ENCODE measurements at regions not wholly inside any gene's neighbourhood (a gene's known extent, or its start where the extent isn't known, plus 50 kb on each side); places are given as distances from the start of the nearest gene placed in this dataset.
"Not testable (repeated sequence)": the region's sequence is repeated elsewhere in the genome, so short reads cannot be mapped to it uniquely, and the experiment has no call there.

DNA sequence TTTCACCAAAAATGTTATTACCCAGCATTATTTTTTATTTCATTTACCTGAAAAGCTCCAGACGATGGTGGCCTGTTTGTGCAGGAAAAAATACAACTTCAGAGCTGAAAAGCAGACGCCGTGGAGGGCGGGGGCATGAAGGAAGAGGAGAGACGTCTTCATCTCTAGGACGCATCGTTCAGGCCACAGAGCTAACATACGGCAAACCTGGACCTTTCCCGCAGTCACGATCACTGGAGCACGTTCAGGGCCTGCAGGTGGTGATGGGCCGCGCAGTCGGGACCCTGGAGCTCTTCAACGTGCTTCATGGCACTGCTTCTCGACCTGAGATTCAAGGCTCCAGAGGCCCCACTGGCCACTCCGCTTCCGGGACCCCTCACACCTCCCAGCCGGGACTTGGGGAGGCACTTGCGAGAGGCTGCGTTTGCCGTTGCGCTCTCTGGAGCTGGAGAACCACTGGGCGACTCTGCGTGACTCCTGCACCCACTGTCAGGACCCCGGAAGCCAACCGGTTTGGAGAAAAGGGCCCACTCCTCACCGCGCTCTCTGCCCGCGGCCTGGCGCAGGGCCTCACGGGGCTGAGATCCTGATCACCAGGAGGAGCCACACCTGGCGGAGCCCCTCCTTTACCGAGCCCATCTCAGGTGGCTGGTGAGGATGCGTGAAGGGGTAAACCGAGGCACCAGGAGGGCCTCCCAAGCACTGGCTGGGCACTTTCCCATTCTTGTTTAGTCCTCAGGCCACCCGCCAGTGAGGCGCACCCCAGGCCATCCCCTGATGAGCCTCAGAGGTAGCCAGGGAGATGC is 164.4 kb upstream of the AFDN start:
- no peak for DNase-seq (ENCODE audit: low spot score)

- no peak for DNase-seq (ENCODE audit: low spot score)
These were observed 163.9 kb upstream of the AFDN start for GRCh38 chr6:167662881-167663205.

DNA sequence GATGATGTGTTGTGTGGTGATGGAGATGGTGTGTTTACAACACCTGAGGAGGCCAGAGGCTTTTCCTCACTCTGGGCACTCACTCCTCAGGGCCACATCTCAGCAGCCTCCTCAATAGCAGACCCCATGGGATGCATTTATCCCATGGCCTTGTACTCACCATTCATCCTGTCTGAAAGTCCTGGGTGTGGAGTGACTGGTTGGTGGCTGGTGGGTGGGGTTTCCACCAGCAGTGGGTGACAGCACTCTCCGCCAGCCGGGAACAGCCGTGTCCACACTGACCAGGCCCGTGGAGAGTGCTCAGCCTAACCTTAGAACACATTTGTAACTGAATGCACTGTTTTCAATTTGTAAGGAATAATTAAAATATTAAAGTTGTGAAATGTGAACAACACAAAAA is 163.4 kb upstream of the AFDN start:
- no peak for DNase-seq (ENCODE audit: low spot score)

DNA sequence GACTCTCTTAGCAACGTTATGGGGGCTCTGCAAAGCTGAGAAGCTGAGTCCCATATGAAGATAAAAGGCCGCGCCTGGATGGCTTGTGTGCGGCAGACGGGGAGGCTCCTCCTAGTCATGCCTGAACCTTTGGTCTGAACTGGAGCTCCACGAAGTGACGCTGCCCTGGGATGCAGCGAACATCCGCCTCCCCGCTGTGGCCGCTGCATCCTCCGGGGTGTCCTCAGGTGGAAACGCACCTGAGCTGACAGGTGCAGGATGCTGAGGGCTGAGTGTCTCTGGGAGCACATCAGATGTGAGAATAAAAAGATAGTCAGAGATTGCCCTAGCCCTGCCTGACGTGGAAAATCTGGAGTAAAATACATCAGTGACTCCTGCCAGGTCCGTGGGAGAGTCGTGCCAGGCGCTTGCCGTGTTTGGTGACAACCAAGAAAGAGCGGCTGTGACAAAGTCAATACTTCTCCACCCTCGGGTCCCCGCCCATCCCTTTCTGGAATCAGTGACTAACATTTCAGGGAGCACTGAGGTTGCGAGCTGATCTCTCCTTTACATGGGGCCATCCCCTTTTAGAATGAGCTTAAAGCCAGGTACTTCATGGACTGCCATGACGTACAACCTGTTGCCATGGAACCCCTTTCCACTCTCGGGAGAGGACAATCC is 162.8 kb upstream of the AFDN start:
- DNase-seq (ENCODE audit: low spot score): no peak

DNA sequence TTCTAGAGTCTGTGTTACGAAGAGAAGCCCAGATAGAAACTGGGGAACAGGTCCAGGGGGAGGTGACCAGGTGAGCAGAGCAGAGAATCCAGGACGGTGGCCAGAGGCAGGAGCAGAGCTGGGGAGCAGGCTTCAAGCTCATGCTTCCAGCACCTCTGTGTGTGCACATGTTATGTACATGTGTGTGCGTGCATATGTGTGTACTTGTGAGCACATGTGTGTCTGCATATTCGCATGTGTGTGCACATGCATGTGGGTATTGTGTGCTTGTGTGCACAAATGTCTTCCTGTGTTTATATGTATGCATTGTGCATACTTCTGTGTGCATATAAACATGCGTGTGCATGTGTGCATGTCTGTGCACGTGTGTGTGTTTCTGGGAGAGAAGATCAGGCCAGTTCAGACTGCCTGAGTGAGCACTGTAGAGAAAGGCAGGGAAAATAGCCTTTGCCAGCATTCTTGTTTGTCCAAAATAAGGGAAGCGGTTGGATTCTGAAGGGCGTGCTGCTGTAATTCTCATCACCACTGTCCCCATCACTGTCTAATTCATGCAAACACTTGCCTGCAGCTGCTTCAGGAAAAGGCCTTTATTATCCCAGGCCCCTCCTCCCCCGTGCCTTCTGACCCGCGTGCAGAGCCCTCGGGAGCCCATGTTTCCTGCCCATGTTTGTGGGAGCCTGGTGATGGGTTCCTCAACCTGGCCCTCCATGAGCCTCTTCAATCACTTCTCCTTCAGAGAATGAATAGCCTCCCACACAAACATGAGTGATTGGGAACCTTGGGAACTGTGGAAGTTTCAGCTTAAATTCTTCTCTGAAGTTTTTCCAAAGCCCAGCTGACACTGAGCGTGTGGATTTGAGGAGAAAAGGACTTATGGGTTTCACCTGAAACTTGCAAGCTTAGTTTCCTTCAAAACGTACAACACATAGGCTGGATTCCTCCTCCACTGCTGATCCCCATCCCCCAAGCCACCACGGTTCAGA is 161.7 kb upstream of the AFDN start:
- DNase-seq (ENCODE audit: low spot score): no peak

DNA sequence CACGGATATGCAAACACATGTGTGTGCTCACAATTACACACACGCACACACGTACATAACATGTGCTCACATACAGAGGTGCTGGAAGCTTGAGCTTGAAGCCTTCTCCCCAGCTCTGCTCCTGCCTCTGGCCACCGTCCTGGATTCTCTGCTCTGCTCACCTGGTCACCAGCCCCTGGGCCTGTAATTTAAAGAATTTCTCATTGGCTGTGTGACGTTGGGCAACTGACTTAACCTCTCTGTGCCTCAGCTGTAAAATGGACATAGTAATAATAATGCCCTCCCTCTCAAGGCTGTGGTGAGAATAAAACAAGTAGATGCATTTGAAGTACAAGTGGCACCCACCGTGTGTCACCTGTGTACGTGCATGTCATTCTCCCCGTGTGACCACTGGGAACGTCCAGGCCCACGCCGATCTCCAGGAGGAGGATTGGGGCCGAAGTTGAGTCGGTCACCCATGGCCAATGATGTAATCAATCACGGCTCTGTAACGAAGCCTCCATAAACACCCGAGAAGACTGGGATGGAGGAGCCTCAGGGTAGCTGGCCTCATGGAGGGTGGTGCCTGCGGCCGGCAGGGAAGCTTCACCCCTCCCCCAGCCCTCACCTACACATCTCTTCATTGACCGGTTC is 160.9 kb upstream of the AFDN start:
- no peak for DNase-seq (ENCODE audit: low spot score)

DNA sequence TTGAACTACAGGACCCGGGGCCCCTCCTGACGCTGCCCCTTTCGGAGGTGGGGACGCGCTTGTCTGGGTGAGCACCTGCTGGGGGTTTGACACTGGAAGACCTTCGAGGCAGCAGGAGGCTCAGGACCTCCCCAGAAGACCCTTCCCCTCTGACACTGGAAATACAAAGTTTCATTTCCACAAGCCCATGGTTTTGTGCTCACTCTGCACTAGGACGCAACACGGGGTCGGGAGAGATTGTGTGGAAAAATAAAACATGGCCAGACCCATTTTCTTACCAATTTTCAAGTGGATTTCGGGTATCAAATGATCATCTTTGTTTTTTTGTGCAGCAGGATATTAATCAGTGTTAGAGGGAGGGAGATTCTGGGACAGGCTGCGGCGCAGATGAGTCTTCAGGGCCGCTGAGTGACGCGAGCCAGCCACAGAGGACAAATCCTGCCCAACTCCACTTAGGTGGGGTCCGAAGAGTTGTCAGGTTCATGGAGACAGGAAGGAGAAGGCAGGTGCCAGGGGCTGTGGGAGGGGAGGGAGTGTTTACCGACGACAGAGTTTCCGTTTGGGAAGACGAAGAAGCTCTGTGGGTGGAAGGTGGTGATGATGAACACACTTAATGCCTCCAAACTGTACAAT is 160.0 kb upstream of the AFDN start:
- DNase-seq (ENCODE audit: low spot score): no peak

GRCh38 chr6:167667204-167668018 is 159.3 kb upstream of the AFDN start:
- DNase-seq (ENCODE audit: low spot score): no peak

- no peak for DNase-seq (ENCODE audit: low spot score)
These were observed 158.5 kb upstream of the AFDN start for GRCh38 chr6:167668019-167668753.

DNA sequence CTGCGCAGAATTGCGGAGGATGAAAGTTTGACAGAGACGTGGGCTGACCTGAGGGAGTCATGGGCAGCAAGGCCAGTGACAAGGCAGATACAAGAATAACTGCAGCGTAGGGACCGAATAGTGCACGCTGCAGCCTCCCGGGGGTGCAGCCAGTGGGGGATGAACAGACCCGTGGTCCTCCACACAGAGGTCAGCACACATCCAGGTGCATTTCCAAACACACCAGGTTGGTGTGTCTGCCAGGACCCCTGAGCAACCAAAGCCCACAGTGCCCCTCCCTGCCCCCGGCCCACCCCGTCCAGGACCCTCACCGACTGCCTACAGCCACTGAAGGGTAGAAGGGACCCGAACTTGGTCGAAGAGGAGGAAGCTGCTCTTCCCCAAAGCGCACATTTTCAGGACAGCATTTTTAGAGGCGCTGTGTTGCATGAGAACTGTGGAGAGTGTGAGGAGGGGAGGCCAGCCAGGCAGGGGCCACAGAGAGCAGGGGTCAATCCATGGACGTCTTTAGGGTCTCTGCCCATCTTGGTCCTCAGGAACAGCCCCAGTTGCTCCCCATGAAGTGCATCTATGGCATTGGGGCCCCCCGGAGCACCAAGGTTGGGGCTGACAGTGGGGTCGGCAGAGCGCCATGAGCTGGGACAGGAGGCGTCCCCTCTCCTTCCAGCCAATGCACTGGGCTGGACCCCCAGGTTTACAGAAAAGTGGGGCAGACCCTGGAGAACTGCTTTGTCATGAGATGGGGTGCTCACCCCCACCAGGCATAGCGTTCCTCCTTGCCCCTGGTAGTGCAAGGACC is 157.8 kb upstream of the AFDN start:
- DNase-seq (ENCODE audit: low spot score): no peak

GRCh38 chr6:167669553-167669849 is 157.2 kb upstream of the AFDN start:
- DNase-seq (ENCODE audit: low spot score): no peak

GRCh38 chr6:167669870-167670802 is 156.6 kb upstream of the AFDN start:
- DNase-seq (ENCODE audit: low spot score): no peak

DNA sequence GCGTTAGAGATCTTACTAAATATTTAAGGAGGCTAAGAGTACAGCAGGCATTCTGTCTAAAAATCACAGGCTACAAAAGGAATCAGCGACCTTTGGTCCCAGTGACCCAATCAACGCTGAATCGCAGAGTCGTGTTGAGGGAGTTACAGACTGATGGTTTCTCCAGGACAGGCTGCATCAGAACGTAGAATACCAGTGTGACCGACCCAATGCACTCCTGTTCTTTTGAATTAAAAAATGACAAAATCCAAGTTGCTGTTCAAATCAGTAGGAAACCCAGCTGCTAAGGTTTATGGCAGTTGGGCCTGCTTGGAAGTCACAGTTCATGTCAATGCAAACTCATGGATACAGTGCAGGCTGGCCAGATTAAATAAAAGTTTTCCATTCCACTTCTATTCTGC is 155.8 kb upstream of the AFDN start:
- DNase-seq (ENCODE audit: low spot score): no peak

GRCh38 chr6:167671379-167671976 is 155.2 kb upstream of the AFDN start:
- DNase-seq (ENCODE audit: low spot score): not testable (repeated sequence)

GRCh38 chr6:167671977-167672687 is 154.6 kb upstream of the AFDN start:
- no peak for DNase-seq (ENCODE audit: low spot score)

DNA sequence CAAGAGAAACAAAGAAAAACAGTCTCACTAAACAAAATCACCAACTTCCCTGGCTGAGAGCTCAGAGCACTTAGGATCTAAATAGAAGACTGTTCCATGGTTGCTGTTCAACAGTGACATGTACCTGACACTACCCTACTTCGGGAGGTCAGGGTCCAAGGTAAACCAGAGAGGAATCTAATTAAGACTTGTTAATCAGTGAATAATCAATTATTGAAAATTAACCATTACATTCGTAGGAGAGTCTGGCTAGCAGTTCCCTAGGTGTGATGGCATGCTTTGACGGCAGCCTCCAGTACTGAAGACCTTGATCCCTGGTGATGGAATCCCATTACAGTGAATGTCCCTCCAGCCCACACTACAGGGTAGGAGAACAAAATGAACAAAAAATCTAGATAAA is 154.0 kb upstream of the AFDN start:
- no peak for DNase-seq (ENCODE audit: low spot score)

GRCh38 chr6:167673946-167674345 is 152.8 kb upstream of the AFDN start:
- peak; percentile 11 for DNase-seq (ENCODE audit: low spot score)

Data from A172 (cell line).